ENCODE measurements at regions not wholly inside any gene's neighbourhood (a gene's known extent, or its start where the extent isn't known, plus 50 kb on each side); places are given as distances from the start of the nearest gene placed in this dataset.
"Not testable (repeated sequence)": the region's sequence is repeated elsewhere in the genome, so short reads cannot be mapped to it uniquely, and the experiment has no call there.

GRCh38 chr14:82038066-82038465 lies 504.4 kb upstream of the SEL1L start:
- H3K9me3 Mint-ChIP-seq, ATAC-seq, H3K27me3 Mint-ChIP-seq, H3K36me3 Mint-ChIP-seq, H3K4me3 Mint-ChIP-seq, H3K27ac Mint-ChIP-seq, H3K4me1 Mint-ChIP-seq: not testable (repeated sequence)

DNA sequence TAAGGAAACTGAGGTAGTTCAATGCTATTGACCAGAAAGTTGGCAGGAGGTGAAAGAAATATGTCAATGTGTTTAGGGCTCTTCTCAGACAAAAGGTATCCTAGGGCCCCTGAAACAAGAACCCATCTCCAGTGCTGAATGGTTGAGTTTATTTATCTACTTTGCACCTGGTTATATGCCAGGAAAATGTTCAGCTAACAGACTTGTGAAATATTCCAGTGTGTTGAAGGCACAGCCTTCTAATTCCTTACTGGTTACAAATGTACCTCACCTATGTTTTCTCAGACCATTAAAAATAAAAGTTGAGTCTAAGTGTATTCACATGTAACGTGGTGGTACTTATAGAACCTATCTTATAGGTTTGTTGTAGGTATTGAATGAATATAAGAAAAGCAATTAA lies 511.7 kb upstream of the SEL1L start:
- Mint-ChIP-seq H3K36me3 (no peaks in the 10 kb centered on the region), H3K27ac (no peak overlapping the region), H3K4me1 (no peaks in the 10 kb centered on the region), H3K4me3 (no peak overlapping the region), H3K9me3 (peaks cover 10% of the 10 kb centered on the region), H3K27me3 (no peaks in the 10 kb centered on the region)
- no peak for ATAC-seq

DNA sequence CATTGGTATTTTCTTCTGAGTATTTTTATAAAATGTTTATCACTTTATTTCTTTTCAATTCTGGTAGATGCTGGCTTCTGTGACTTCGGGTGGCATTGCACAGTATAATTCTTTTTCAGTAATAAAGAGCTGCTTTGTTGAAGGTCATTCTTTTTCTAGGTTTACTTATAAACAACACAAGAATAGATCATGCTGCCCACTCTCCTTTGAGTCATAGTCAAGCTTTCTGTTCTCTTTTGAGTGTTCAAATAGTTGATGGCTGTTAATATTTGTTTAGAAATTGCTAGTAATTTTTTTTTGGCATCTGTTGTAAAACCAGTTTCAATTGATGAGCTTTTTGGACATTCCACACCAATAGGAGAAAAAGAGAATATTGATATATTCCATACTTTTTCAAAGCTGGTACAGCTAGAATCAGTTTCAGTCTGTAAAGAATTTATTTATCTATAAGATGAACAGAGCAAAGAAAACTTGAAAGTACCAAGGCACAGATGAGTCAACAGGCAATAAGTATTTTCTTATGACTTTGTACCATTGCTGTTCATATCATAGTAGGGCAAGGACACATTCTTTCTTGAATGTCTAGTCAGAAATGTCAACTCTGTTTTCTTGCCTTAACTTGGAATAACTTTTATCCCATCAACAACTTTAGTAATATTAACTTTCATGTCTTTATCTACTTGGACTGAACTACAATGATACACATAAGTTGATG lies 513.0 kb upstream of the SEL1L start:
- no peak for ATAC-seq
- H3K27me3 Mint-ChIP-seq = no peaks in the 10 kb centered on the region
- H3K4me3 Mint-ChIP-seq = no peak overlapping the region
- no peak overlapping the region for H3K27ac Mint-ChIP-seq
- H3K9me3 Mint-ChIP-seq = peaks cover 15% of the 10 kb centered on the region
- H3K36me3 Mint-ChIP-seq = no peaks in the 10 kb centered on the region
- no peaks in the 10 kb centered on the region for H3K4me1 Mint-ChIP-seq

DNA sequence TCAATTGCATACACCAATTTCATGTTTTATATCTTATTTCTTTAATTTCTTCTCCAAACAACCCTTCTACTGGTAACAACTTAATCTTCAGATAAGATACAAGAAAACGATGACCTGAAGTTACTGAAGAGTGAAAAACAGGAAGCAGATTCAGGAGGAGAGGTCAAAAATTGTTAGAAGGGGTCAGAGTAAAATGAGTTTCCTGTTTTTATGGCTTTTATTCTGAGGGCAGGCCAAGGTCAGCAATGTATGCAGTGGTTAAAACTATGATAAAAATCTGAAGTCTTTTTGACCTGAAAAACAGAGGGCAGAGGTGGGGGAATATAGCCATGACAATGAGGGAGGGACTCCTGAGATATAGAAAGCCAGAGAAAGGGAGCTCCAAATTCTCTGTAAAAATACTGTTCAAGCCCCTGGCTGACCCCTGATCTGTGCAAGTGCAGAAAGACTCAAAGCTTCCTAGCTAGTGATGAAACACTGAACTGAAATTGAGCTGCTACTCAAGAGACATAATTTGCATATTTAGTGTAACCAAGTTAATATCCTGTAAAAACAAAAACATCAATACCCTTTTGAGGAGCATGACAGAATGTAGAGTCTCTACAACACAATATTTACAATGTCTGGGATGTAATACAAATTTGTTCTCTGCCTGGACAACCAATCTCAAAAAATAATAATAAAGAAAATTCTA lies 514.3 kb upstream of the SEL1L start:
- Mint-ChIP-seq H3K9me3 (peaks cover 15% of the 10 kb centered on the region), H3K27me3 (no peaks in the 10 kb centered on the region), H3K4me1 (no peaks in the 10 kb centered on the region), H3K4me3 (no peak overlapping the region), H3K36me3 (no peaks in the 10 kb centered on the region), H3K27ac (no peak overlapping the region)
- no peak for ATAC-seq

GRCh38 chr14:82052778-82053177 lies 519.1 kb upstream of the SEL1L start:
- Mint-ChIP-seq H3K27me3 (no peaks in the 10 kb centered on the region), H3K36me3 (no peaks in the 10 kb centered on the region), H3K9me3 (peaks cover 15% of the 10 kb centered on the region), H3K4me3 (no peak overlapping the region), H3K4me1 (no peaks in the 10 kb centered on the region), H3K27ac (no peak overlapping the region)
- ATAC-seq = no peak

- H3K4me1 Mint-ChIP-seq = no peaks in the 10 kb centered on the region
- no peak for ATAC-seq
- peaks cover 5% of the 10 kb centered on the region for H3K9me3 Mint-ChIP-seq
- H3K36me3 Mint-ChIP-seq = no peaks in the 10 kb centered on the region
- H3K27me3 Mint-ChIP-seq = no peaks in the 10 kb centered on the region
- H3K4me3 Mint-ChIP-seq = no peak overlapping the region
- no peak overlapping the region for H3K27ac Mint-ChIP-seq
Observed at GRCh38 chr14:82055515-82056115, 522.0 kb upstream of the SEL1L start.

DNA sequence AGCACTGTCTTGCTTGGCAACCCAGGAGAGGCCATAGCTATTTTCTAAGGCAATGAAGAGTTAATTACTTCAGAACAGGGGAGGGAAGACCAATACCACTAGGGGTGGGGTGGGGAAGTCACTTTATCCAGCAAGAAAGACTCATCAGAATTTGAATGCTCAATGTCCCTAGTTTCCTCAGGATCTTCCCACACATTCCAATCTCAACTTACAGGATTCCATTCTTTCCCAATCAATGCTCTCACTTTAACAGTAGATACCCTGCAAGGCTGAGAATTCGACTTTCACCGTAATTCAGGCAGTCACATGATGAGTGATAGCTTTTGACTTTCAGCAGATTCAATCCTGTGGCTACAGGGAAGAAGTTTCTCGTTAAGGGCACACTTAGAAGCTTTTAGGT lies 526.6 kb upstream of the SEL1L start:
- H3K4me3 Mint-ChIP-seq = no peak overlapping the region
- peaks cover 24% of the 10 kb centered on the region for H3K9me3 Mint-ChIP-seq
- no peak overlapping the region for H3K27ac Mint-ChIP-seq
- no peak for ATAC-seq
- no peaks in the 10 kb centered on the region for H3K36me3 Mint-ChIP-seq
- H3K27me3 Mint-ChIP-seq = no peaks in the 10 kb centered on the region
- no peaks in the 10 kb centered on the region for H3K4me1 Mint-ChIP-seq

GRCh38 chr14:82067221-82067875 lies 533.7 kb upstream of the SEL1L start:
- no peaks in the 10 kb centered on the region for H3K36me3 Mint-ChIP-seq

GRCh38 chr14:82070040-82070439 lies 536.4 kb upstream of the SEL1L start:
- Mint-ChIP-seq H3K4me1 (no peaks in the 10 kb centered on the region), H3K27me3 (no peaks in the 10 kb centered on the region)

More at GRCh38 chr14:82067221-82067875, 533.7 kb upstream of the SEL1L start:
- no peak for ATAC-seq
- Mint-ChIP-seq H3K4me1 (no peaks in the 10 kb centered on the region), H3K4me3 (no peak overlapping the region), H3K27ac (no peak overlapping the region), H3K27me3 (no peaks in the 10 kb centered on the region), H3K9me3 (peaks cover 26% of the 10 kb centered on the region)

DNA sequence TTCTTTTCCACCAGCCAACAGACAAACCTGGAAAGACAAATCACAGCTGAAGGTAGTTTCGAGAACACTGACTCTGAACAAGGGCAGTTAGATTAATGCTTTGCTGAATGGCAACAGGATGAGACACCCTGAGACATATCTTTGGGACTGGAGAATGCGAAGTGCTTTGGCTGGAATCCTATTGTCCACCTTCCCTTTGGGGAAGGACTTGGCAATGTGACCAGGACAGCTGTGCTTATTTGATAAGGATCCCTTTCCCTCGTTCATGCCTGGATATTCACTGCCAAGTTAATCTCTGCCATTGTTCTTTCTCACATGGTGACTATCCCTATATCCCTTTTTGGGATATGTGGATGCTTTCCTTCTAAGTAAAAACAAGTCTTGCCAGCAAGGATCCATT lies 537.1 kb upstream of the SEL1L start:
- Mint-ChIP-seq H3K36me3 (no peaks in the 10 kb centered on the region), H3K4me1 (no peaks in the 10 kb centered on the region), H3K4me3 (no peak overlapping the region), H3K27ac (no peak overlapping the region), H3K9me3 (peaks cover 8% of the 10 kb centered on the region), H3K27me3 (no peaks in the 10 kb centered on the region)
- no peak for ATAC-seq

More at GRCh38 chr14:82070040-82070439, 536.4 kb upstream of the SEL1L start:
- H3K27ac Mint-ChIP-seq = no peak overlapping the region
- no peak for ATAC-seq
- H3K4me3 Mint-ChIP-seq = no peak overlapping the region
- H3K36me3 Mint-ChIP-seq = no peaks in the 10 kb centered on the region
- peaks cover 11% of the 10 kb centered on the region for H3K9me3 Mint-ChIP-seq

GRCh38 chr14:82073547-82073946 lies 539.9 kb upstream of the SEL1L start:
- Mint-ChIP-seq H3K36me3 (no peaks in the 10 kb centered on the region), H3K27ac (no peak overlapping the region), H3K4me3 (no peak overlapping the region), H3K4me1 (no peaks in the 10 kb centered on the region), H3K27me3 (no peaks in the 10 kb centered on the region), H3K9me3 (peaks cover 5% of the 10 kb centered on the region)
- no peak for ATAC-seq

DNA sequence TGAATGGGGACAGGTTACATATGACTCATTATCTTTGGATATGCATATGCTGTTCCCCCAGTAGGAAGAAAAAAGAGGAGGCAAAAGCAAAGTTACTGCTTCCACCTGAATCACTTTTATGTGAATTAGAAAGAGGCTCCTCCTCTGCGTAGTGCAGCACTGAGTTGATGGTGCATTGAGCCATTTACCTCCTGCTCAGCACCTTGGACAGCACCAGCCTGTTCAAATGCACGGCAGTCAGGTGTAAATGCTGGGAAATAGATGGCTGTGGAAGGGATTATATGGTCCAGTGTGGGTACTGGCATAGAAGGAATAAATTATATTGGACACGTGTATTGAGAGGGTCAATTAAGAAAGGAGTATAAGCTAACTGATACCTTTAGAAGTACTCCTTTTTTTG lies 541.9 kb upstream of the SEL1L start:
- Mint-ChIP-seq H3K4me1 (no peaks in the 10 kb centered on the region), H3K4me3 (no peak overlapping the region)
- ATAC-seq = no peak

DNA sequence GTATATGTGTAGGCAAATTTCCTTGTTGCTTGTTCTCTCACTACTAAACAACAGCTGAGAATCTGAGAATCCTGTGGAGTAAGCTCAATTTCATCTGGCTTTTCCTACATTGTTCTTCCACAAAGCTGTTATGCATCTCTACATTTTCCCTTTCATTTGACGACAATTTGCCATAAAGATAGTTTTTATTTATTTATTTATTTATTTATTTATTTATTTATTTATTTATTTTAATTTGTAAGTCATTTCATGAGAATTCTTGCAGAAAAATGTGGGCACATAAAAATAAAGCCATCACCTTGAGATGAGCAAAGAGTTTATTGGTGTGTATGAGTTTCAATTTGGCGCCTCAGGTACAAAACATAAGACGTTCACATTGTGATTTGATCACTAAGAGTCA lies 545.9 kb upstream of the SEL1L start:
- Mint-ChIP-seq H3K9me3 (peaks cover 10% of the 10 kb centered on the region), H3K36me3 (no peaks in the 10 kb centered on the region), H3K27ac (no peak overlapping the region), H3K4me3 (no peak overlapping the region), H3K27me3 (no peaks in the 10 kb centered on the region), H3K4me1 (no peaks in the 10 kb centered on the region)
- no peak for ATAC-seq

More for the DNA sequence above, 541.9 kb upstream of the SEL1L start:
- Mint-ChIP-seq H3K27me3 (no peaks in the 10 kb centered on the region), H3K27ac (no peak overlapping the region), H3K9me3 (peaks cover 3% of the 10 kb centered on the region), H3K36me3 (no peaks in the 10 kb centered on the region)

DNA sequence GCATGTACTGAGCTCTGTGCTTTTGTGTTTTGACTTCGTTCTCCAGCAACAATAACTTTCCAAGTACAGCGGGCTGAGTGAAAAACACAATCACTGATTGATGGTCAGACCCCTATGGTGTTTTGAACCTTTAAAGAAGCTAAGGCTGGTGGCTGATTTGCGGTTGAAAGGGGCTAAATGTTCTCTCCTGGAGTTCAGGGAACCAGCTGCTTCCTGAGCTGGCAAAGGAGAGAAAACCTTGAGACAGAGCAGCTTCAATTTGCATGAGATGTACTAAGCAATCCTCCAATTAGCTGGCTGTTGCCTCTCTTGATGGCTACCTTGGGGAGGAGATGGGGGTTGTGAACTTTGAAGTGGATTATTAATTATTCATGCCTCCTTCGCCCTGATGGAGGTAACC lies 546.7 kb upstream of the SEL1L start:
- Mint-ChIP-seq H3K27ac (no peak overlapping the region), H3K27me3 (no peaks in the 10 kb centered on the region), H3K36me3 (no peaks in the 10 kb centered on the region), H3K4me1 (no peaks in the 10 kb centered on the region), H3K4me3 (no peak overlapping the region), H3K9me3 (peaks cover 10% of the 10 kb centered on the region)
- ATAC-seq = no peak

DNA sequence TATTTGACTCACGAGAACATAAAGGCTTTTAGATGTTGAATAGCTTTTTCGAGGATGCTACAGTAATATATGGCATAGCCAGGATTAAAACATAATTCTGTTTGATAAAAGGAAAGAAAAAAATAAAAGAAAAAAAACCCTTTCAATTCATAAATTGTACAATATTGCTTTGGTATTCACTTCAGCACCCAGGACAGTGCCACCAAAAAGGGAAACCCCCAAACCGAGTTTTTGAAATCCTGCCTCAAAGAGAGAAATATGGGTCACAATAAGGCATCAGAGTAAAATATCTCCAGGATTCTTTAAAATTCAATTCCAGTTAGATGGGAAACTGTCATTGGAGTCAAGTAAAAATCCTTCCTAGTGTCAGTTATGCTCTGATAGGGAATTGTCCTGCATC lies 551.2 kb upstream of the SEL1L start:
- Mint-ChIP-seq H3K27ac (no peak overlapping the region), H3K9me3 (peaks cover 11% of the 10 kb centered on the region), H3K4me1 (no peaks in the 10 kb centered on the region), H3K4me3 (no peak overlapping the region), H3K36me3 (no peaks in the 10 kb centered on the region), H3K27me3 (no peaks in the 10 kb centered on the region)
- ATAC-seq = no peak

All from stimulated activated memory B cell treated with anti-CD40 and anti-IgM and Interleukin-4, amounts not matched to agents 10 μg/mL and 1 μg/mL and 100 μg/mL, for 72 hours (primary cell).